Lower leg skin (tissue), 3 donors: ENCODE measurements at regions not wholly inside any gene's neighbourhood (a gene's known extent, or its start where the extent isn't known, plus 50 kb on each side); places are given as distances from the start of the nearest gene placed in this dataset.

ENCODE experiments used
- CTCF ChIP-seq, 3 donors: fragments of 450-650 bp; IDR thresholded peaks; one replicate each; pipeline ENCODE4 v1.5.1; 2016; ENCODE audit warnings: antibody characterized with exemption in 3 of 3, mild to moderate bottlenecking in 3 of 3, moderate library complexity in 2 of 3
- POLR2A ChIP-seq, 2 donors: fragments of 450-650 bp; IDR thresholded peaks; one replicate each; pipeline ENCODE4 v1.6.1; 2016 to 2017; ENCODE audit warnings: antibody characterized with exemption in 2 of 2, mild to moderate bottlenecking in 1 of 2, moderate library complexity in 1 of 2

- TF ChIP-seq CTCF (IDR thresholded peaks at IDR 0.05) (no peak), POLR2A (IDR thresholded peaks at IDR 0.05) (no peak)
Measured at GRCh38 chr7:115113131-115113530, 191.2 kb downstream of the MDFIC start.
